Lower lobe of right lung (tissue), 2 donors: ENCODE measurements at regions not wholly inside any gene's neighbourhood (a gene's known extent, or its start where the extent isn't known, plus 50 kb on each side); places are given as distances from the start of the nearest gene placed in this dataset.

Experiments used
- ATAC-seq, 2 donors: fragments of 200-7000 bp; cut with Tn5 transposase; one replicate each; pipeline ENCODE4 v1.9.1; 2020 to 2022; ENCODE audit warnings: mild to moderate bottlenecking in 2 of 2, moderate library complexity in 2 of 2
- DNase-seq: peaks from one replicate; pipeline ENCODE4 v3.0.0-alpha.2; 2020
- H3K27ac ChIP-seq: fragments of 200-600 bp; one replicate; pipeline ENCODE4 v1.8.0; 2022
- H3K27me3 ChIP-seq: fragments of 200-600 bp; one replicate; pipeline ENCODE4 v1.8.0; 2022; ENCODE audit warnings: low read depth
- H3K36me3 ChIP-seq: fragments of 200-600 bp; one replicate; pipeline ENCODE4 v1.8.0; 2022; ENCODE audit warnings: mild to moderate bottlenecking
- H3K4me1 ChIP-seq: fragments of 200-600 bp; one replicate; pipeline ENCODE4 v1.8.0; 2022
- H3K4me3 ChIP-seq: fragments of 200-600 bp; one replicate; pipeline ENCODE4 v1.8.0; 2022; ENCODE audit warnings: mild to moderate bottlenecking
- H3K9me3 ChIP-seq: fragments of 200-600 bp; one replicate; pipeline ENCODE4 v1.8.0; 2022
- intact Hi-C: fragments of 100-400 bp; cut with DNase I; formaldehyde crosslinking; loops from one replicate; pipeline ENCODE4 v1.11.0; 2022
- TF ChIP-seq, protein P1 (sequence below): fragments of 200-600 bp; IDR thresholded peaks from one replicate; pipeline ENCODE4 v1.8.0; 2022; ENCODE audit warnings: antibody characterized with exemption, mild to moderate bottlenecking
- donor health status: DM: no; HTN: yes; CAD: no; lungs with severe emphysema.

DNA sequence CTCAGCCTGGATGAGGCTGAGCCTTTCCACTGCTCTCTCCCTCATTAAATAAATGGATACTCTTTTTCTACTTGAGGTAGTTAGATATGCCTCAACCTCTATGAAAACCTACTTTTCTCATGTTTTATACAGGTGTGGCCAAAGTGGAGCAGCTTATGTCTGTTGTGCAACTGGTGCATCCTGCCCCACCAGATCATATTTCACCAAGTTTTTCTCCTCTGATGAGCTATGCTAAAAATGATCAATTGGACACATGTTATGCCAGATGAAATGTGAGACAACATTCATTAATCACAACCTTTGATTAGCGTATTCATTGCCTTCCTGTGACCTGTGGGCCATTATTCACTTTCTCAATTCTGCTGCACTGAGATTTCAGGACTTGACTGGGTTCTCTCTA lies 106.9 kb upstream of the NEDD9 start:
- no peak overlapping the region for H3K4me3 ChIP-seq
- intact Hi-C loops, result no loop called here
- no peak overlapping the region for H3K27ac ChIP-seq
- TF ChIP-seq, protein P1, sequence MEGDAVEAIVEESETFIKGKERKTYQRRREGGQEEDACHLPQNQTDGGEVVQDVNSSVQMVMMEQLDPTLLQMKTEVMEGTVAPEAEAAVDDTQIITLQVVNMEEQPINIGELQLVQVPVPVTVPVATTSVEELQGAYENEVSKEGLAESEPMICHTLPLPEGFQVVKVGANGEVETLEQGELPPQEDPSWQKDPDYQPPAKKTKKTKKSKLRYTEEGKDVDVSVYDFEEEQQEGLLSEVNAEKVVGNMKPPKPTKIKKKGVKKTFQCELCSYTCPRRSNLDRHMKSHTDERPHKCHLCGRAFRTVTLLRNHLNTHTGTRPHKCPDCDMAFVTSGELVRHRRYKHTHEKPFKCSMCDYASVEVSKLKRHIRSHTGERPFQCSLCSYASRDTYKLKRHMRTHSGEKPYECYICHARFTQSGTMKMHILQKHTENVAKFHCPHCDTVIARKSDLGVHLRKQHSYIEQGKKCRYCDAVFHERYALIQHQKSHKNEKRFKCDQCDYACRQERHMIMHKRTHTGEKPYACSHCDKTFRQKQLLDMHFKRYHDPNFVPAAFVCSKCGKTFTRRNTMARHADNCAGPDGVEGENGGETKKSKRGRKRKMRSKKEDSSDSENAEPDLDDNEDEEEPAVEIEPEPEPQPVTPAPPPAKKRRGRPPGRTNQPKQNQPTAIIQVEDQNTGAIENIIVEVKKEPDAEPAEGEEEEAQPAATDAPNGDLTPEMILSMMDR, result no peak
- H3K36me3 ChIP-seq, result no peaks in the 10 kb centered on the region
- no peak for DNase-seq
- no peaks in the 10 kb centered on the region for H3K4me1 ChIP-seq
- no peak for ATAC-seq
- no peaks in the 10 kb centered on the region for H3K27me3 ChIP-seq
- no peaks in the 10 kb centered on the region for H3K9me3 ChIP-seq

DNA sequence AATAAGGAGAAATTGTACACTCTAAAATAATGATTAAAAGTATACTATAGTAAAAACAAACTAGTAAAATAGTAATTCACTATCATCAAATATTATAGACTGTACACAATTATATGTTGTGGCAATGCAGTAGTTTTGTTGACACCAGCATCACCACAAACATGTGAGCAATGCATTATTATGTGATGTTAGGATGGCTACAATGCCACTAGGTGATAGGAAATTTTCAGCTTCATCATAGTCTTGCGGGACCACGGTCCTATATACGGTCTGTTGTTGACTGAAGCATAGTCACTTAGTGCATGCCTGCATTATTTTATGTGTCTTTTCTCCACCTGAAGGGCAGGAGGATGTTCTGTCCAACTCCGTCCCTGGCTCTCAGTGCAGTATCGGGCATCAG lies 104.8 kb upstream of the NEDD9 start:
- Histone ChIP-seq H3K27ac (no peak overlapping the region), H3K36me3 (no peaks in the 10 kb centered on the region), H3K4me1 (no peaks in the 10 kb centered on the region), H3K27me3 (no peaks in the 10 kb centered on the region), H3K4me3 (no peak overlapping the region), H3K9me3 (no peaks in the 10 kb centered on the region)
- intact Hi-C loops, result no loop called here
- DNase-seq, result no peak
- TF ChIP-seq, protein P1, result no peak
- ATAC-seq, result no peak

DNA sequence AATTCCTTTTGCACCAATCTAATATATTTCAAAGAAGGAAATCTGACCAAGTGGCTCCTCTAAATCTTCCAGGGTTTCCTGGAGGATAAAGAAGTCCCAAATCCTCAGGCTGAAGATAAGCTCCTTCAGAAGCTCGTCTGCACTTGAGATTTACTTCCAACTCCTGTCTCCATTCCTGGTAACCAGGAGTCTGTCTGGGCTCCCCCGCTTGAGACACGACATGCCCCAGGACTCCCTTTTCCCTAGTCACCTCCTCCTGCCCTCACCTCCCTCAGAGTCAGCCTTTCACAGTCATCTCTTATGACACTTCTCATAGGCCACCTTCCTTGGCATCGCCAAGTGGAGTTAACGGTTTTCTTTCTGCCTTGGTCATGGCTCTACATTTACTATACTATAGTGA lies 103.4 kb upstream of the NEDD9 start:
- intact Hi-C loops, result no loop called here
- no peak for ATAC-seq

DNA sequence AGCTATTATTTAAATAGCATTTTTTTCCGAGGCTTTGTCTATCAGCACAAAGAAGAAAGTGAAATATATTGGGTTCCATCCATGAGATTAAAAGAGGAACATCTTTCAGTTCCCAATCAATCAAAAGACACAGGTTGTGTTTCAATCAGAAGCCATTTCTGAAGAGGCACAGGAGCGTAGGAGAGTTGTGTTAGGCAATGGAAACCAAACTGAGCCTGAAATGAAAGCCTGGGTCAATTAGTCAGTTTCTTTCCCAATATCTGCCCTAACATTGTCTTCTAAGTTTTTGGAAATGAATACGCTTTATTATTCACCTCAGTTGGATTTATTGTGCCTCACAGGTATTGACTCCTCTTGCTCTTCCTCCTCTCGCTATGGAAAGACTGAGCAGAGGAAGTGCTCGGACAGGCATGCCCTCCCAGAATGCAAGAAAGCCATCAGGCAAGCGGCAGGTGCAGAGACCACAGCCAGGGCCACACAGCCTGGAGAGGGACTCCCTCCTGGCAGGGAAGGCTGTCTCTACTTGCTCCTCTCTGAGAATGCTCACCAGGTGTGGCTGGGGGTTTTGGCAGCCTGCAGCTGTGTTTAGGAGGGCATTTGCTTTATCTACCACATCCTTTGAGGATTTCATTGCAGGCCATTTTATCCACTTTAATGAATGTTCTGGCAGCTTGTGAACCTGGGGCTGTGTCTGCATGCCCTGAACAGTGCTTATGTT lies 100.8 kb upstream of the NEDD9 start:
- no peaks in the 10 kb centered on the region for H3K9me3 ChIP-seq
- H3K27me3 ChIP-seq, result no peaks in the 10 kb centered on the region
- H3K36me3 ChIP-seq, result no peaks in the 10 kb centered on the region
- ATAC-seq, result no peak
- no peak for DNase-seq
- TF ChIP-seq, protein P1, result no peak
- peaks cover 28% of the 10 kb centered on the region for H3K4me1 ChIP-seq
- no peak overlapping the region for H3K4me3 ChIP-seq
- intact Hi-C loops, result no loop called here
- no peak overlapping the region for H3K27ac ChIP-seq

More for the DNA sequence above, 103.4 kb upstream of the NEDD9 start:
- no peaks in the 10 kb centered on the region for H3K36me3 ChIP-seq
- DNase-seq, result no peak
- no peaks in the 10 kb centered on the region for H3K27me3 ChIP-seq
- TF ChIP-seq, protein P1, result no peak
- peaks cover 6% of the 10 kb centered on the region for H3K4me1 ChIP-seq
- no peak overlapping the region for H3K4me3 ChIP-seq
- no peak overlapping the region for H3K27ac ChIP-seq
- H3K9me3 ChIP-seq, result no peaks in the 10 kb centered on the region

DNA sequence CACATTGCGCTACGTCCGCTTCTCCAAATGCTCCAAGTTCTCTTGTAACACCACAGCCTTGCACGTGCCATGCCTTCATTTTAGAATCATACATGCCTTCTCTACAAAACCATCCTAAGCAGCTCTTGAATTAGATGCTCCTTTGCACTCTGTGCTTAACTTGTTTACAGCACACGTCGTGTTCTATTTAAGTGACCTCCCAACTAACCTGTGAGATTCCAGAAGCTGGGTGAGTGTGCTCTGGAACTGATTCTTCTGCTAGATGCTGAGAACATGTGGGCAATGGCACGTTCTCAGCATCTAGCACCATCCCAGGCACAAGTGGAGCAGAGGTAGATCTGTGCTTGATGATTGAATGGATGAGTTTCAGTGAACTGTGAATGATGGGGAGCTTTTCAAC lies 100.0 kb upstream of the NEDD9 start:
- H3K9me3 ChIP-seq, result no peaks in the 10 kb centered on the region
- H3K4me3 ChIP-seq, result no peak overlapping the region
- intact Hi-C loops, result no loop called here
- no peaks in the 10 kb centered on the region for H3K36me3 ChIP-seq
- DNase-seq, result no peak
- TF ChIP-seq, protein P1, result no peak
- H3K4me1 ChIP-seq, result peaks cover 28% of the 10 kb centered on the region
- no peak for ATAC-seq
- no peaks in the 10 kb centered on the region for H3K27me3 ChIP-seq
- no peak overlapping the region for H3K27ac ChIP-seq
